ENCODE measurements at regions not wholly inside any gene's neighbourhood (a gene's known extent, or its start where the extent isn't known, plus 50 kb on each side); places are given as distances from the start of the nearest gene placed in this dataset.
"Not testable (repeated sequence)": the region's sequence is repeated elsewhere in the genome, so short reads cannot be mapped to it uniquely, and the experiment has no call there.

GRCh38 chr7:109834851-109835250 lies 1256.1 kb upstream of the LRRN3 start:
- no peak for DNase-seq

- no peak for DNase-seq
Measured at GRCh38 chr7:109835577-109835976, 1255.3 kb upstream of the LRRN3 start.

DNA sequence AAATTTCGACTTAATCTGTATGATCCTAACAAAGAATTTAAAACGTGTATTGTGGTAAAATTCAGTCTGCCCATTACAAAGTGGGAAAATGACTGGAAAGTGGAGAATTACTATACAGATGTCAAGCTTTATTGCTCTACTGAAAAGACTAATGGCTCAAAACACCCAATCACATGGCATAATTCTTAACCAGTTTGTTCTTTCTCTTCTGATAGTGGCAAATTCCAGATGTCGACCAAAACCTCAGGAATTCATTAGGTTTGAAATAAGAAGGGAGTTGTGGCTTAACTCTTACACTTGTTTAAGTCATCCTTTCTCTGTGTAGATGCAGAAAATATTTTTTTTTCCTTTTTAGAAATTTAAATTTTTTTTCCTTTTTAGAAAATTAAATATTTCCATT lies 1254.9 kb upstream of the LRRN3 start:
- no peak for DNase-seq

DNA sequence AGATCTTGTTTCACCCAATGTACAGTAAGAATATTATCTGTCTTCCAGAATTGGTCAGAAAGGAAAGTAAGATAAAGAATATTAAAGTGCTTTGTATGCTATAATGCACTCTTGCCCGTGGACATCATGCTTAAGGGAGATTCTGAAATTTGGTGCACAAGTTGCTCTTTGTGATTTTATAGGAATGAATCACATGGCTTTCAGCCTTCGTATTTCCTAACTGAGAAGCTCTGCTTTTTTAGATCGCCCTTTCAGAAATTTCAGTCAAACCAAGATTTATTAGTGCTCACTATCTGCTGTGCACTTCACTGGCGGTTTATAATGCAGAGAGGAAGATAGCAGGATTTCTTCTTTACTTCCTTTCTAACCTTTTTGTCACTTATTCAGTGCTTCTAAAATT lies 1248.5 kb upstream of the LRRN3 start:
- DNase-seq = no peak

DNA sequence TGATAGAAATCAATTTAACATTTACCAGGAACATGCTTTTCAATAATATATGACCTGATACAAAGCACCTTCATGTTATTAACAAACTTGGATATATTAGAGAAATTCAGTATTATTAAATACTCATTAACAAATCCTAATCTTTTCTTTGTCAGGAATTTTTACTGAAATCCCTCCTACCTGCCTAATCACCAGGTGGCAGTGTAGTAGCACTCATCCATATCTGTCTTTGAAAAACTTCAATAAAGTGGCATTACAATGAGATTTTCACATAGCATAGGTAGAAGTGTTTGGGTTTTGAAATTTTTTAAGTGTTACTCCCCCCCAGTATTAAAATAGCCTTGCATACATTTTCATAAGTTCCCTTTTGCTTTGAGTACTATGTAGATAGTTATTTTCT lies 1246.6 kb upstream of the LRRN3 start:
- no peak for DNase-seq

DNA sequence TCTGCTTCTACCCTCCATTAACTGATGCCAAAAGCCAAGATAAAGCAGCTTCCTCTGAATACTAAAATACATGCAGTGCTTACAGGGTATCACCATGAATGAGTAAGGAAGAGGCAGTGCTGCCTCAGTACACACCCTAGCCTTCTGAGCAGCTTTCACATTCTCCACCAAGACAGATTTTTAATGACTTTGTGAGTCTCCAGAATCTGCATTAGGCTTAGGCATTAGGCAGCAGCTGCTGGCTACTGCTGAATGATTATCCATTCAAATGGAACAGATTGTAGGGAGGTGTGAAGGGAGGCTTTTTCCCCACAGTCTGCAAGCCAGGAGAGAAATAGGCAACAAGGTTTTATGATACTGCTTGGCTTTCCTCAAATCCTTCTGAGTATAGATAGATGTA lies 1226.7 kb upstream of the LRRN3 start:
- DNase-seq = no peak

GRCh38 chr7:109868215-109868860 lies 1222.6 kb upstream of the LRRN3 start:
- no peak for DNase-seq

DNA sequence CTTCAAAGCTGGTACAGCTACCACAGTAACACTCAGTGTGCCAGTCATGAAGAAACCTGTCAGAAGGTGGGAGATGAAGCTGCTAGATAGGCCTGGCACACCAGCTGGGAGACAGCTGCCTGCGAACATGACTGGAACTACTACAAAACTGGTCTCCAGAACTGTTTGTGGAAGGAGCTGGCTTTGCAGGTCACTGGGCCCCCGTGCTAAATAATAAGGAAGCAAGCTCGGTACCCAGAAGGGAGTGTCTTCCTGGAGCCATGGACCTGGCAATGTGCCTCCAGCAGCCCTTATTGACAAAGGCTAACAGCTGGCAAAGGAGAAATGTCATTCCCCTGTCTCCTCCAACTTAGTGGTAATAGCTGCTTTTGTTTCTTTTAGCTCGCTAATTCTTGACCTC lies 1217.6 kb upstream of the LRRN3 start:
- no peak for DNase-seq

GRCh38 chr7:109879287-109879828 lies 1211.6 kb upstream of the LRRN3 start:
- no peak for DNase-seq

DNA sequence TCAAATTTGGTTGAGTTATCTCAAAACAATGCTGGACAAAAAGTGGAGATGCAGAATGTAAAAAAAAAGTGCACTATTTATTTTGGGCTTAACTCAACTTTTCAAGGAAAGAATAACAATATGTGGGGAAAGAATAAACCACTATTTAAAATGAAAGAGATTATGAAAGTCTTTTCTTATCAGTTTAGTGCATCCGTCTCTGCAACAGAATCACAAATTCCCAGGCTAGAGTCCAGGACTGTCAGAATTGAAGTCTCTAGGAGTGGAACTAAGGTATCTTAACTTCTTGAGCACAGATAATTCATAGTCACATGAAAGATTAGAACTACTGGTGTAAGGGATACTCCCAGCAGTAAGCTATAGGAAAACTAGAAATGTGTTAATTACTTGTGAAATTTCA lies 1200.3 kb upstream of the LRRN3 start:
- no peak for DNase-seq

GRCh38 chr7:109893231-109893630 lies 1197.7 kb upstream of the LRRN3 start:
- DNase-seq = no peak

DNA sequence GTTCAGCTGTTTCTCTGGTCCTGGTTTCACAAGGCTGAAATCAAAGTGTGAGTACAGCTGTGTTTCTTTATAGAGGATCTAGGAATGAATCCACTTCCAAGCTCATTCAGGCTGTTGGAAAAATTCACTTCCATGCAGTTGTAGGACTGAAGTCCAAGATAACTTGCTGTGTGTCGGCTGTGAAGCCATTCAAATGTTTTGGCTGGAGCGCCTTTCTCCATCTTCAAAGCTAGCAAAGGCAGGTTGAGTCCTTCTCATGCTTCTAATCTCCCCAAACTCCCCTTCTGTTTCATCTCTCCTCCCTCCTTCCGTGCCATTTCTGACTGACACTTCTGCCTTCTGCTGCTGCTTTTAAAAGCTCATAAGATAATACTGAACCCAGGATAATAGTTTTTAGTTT lies 1195.4 kb upstream of the LRRN3 start:
- DNase-seq = no peak

DNA sequence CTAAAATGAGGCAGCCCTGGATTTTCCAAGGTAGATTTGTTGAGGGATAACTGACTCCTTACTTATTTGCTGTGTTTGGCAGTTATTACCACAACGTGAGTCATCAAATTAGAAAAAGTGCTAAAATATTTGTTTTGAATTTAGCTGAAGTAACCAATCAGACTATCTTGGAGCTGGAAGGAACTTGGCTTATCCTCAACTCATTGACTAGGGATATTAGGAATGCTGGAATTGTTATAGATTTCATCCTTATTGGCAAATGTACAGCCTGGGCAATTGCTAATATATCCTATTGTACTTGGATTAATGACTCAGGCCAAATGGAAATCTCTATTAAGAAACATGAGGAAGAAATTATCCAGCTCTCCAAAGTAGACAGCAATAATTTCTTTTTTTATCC lies 1189.0 kb upstream of the LRRN3 start:
- DNase-seq = no peak

DNA sequence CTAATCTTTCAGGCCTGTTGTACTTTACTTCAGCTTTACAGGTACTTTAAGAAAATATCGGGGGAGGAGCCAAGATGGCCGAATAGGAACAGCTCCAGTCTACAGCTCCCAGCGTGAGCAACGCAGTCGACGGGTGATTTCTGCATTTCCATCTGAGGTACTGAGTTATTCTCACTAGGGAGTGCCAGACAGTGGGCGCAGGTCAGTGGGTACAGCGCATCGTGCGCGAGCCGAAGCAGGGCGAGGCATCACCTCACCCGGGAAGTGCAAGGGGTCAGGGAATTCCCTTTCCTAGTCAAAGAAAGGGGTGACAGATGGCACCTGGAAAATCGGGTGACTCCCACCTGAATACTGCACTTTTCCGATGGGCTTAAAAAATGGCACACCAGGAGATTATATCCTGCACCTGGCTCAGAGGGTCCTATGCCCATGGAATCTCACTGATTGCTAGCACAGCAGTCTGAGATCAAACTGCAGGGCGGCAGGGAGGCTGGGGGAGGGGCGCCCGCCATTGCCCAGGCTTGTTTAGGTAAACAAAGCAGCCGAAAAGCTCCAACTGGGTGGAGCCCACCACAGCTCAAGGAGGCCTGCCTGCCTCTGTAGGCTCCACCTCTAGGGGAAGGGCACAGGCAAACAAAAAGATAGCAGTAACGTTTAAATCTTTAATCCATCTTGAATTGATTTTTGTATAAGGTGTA lies 1185.4 kb upstream of the LRRN3 start:
- DNase-seq = not testable (repeated sequence)

DNA sequence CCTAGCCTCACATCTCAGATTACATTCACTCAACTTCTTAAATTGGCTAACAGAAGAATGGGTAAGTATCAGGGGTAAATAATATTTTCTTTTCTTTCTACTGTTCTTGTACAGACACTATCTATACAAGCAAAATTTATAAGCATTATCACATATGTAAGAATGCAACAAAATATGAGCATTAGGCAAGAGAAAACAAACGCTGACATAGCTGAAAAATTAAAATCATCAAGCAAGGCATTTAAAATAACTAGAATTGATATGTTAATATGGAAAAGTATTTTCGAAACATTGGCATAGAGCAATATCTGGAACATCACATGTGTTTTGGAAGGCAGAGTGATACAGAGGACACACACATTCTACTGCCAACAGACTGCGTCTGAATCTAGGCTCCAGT lies 1175.3 kb upstream of the LRRN3 start:
- DNase-seq = no peak

DNA sequence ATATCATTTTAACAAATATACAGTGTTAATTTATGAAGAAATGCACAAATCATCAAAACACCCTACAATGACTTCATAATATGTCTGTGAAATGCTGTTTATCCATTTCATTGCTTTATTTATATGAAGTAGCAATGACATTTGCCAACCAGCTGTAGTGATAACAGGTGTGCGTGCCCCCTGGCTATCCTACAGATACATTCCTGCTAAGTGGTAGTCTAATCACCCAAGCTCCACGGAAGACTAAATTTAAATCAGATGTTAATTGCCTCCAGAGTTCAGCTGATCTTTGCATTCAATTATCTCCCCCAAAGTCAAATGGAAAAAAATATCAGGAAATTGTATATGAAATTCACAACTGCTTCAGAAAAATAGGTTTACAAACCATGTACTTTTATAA lies 1164.2 kb upstream of the LRRN3 start:
- no peak for DNase-seq

GRCh38 chr7:109930049-109930448 lies 1160.9 kb upstream of the LRRN3 start:
- no peak for DNase-seq

- no peak for DNase-seq
Measured at GRCh38 chr7:109939207-109939606, 1151.7 kb upstream of the LRRN3 start.

- DNase-seq = no peak
Measured at GRCh38 chr7:109945820-109946518, 1145.0 kb upstream of the LRRN3 start.

DNA sequence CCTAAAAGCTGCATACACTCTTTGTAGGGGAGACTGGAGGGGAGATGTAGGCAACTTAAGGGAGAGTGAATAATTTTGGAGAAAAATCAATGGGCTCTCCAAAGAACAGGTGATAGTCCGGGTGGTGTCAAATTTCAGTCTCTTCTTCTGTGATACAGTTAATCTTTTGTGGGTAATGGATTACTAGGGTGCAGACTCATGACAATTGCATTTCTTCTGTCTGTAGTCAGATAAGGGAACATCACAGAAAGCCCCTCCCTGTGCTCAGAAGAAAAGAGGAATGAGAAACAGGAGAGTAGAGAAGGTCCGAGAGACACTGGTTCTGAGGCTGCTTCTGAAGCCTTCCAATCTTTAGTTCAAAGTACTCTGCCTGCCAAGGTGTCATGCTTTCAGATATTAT lies 1140.7 kb upstream of the LRRN3 start:
- DNase-seq = no peak

DNA sequence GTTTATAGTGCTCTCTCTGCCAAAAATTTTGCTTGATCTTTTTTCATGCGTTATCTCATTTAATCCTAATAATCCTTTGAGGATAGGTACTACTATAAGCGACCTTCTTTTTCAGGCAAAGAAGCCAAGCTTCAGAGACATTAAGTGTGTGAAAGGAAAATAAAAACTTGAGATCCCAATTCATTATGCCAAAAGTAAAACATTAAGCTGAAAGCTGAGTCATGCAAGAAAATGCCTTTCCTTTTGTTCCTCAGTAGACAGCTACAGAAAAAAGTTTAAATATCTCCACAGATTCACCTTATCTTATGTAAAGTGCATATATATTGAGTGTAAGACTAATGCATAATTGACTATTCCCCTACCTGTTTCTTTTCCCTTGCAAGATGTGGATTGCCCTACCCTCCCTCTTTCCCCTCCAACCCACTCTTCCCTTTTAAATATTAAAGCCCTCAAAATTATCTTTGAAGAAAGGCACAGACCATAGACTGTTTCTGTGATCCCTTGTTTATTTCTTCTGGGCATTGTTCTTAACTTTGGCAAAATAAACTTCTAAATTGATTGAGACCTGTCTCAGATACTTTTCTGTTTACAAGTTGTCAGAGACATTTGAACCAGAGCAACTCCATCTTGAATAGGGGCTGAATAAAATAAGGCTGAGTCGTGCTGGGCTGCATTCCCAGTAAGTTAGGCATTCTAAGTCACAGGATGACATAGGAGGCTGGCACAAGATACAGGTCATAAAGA lies 1139.9 kb upstream of the LRRN3 start:
- no peak for DNase-seq

DNA sequence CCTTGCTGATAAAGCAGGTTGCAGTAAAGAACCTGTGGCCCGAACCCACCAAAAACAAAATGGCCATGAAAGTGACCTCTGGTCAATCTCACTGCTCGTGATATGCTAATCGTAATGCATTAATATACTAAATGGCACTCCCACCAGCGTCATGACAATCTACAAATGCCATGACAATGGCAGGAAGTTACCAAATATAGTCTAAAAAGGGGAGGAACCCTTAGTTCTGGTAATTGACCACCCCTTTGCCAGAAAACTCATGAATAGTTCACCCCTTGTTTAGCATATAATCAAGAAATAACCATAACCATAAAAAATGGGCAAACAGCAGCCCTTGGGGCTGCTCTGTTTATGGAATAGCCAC lies 1139.4 kb upstream of the LRRN3 start:
- no peak for DNase-seq

DNA sequence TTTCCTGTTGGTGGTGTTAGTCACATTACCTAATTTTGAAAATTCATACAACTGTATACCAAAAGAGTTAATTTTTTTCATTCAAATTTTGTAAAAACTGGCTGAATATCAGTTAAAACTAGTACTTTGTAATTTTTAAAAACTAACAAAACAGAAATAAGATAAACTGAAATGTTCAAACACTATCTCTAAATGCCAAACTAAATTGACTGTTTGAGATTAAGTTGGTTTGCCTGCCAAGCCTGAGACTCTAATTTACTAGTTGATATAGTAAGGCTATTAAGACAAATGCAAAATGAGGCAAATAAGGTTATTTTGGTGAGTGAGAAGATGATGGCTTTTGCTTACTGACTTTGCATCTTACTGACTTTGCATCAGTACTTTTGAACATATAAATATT lies 1134.9 kb upstream of the LRRN3 start:
- no peak for DNase-seq

All from inflammatory macrophage (primary cell).